ENCODE measurements at regions not wholly inside any gene's neighbourhood (a gene's known extent, or its start where the extent isn't known, plus 50 kb on each side); places are given as distances from the start of the nearest gene placed in this dataset.

DNA sequence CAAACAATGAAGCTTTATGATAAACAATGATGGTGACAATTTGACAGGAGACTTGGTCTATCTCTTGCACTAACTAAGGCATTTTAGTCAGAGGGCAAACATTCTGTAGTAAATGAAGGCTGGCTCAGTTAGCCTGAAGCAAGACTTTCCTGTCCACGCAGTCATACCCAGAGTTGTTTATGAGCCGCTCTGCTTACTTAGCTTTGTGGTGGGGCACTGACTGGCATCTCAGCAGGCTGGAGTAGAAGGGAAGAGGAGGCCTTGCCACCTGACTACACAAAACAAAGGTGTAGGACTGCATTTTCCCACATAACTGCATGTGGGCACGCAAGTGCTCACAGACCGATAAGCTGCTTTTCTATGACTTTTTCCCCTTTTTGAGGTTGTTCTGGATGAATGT lies 133.7 kb upstream of the EPB41L4A start:
- H2BK12ac ChIP-seq (ENCODE audit: low read length): no peak overlapping the region
- WGBS (ENCODE audit: extremely low coverage, insufficient coverage, insufficient read length): no CpG with 5 or more reads among the region's 4 CpGs

DNA sequence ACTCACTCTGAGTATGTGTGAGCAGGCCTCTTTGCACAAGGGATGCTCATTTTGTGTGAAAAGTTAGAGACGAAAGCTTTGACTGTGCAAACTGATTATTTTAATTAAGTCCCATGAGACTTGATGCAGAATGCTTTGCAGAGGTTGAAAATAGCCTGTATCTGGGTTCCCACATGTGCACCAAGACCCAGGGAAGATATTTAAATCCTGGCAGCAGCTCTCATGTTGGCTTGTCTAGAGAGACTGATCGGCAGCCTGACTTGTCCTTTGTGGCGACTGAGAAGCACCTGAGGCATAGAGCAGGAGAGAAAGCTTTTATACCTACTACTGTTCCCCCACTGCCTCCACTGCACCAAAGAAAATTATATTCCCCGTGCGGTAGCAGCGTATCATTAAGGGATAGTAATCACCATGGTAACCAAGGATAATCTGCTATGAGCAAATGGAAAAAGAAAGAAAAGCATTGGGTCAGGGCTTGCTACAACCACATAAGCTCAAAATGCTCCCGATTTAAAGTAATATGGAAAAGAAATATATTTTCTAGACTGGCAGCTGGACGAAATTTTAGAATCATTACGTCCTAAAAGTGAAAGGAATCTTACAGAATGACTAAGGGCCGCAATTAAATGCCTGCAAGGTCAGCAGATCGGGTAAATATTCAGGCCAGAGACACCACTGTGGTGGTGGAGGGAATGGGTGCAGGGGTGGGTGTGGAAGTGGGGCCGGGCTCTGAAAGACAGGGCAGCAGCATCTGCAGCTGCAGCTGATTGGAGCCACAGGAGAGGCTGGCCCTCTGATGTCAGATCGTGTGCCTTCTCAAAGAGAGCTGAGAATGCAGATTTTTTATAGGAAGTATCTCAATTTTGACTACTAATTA lies 135.3 kb upstream of the EPB41L4A start:
- Histone ChIP-seq H3K4ac (ENCODE audit: low read depth, low read length) (no peak overlapping the region), H2BK12ac (ENCODE audit: low read length) (no peak overlapping the region), H3K79me1 (ENCODE audit: low read length) (no peaks in the 10 kb centered on the region), H3K23ac (ENCODE audit: low read length) (no peak overlapping the region), H3K9me3 (ENCODE audit: insufficient read depth, low read depth, low read length) (peaks cover 3% of the 10 kb centered on the region), H3K9ac (ENCODE audit: low read length) (no peak overlapping the region), H3K27me3 (ENCODE audit: insufficient read depth, low read length) (no peaks in the 10 kb centered on the region), H3K4me1 (ENCODE audit: control insufficient read depth in 1 of 2, insufficient read depth in 2 of 2, low read length in 2 of 2) (no peaks in the 10 kb centered on the region), H4K8ac (ENCODE audit: low read depth, low read length) (no peak overlapping the region), H2BK120ac (ENCODE audit: insufficient read depth, low read length, poor library complexity) (no peak overlapping the region), H3K4me3 (ENCODE audit: low read depth, low read length) (no peak overlapping the region), H3K4me2 (ENCODE audit: low read length) (no peak overlapping the region), H4K12ac (ENCODE audit: low read depth, low read length) (no peak overlapping the region), H3K14ac (ENCODE audit: low read length) (no peak overlapping the region), H2AK5ac (ENCODE audit: low read length) (no peak overlapping the region), H3K79me2 (ENCODE audit: control insufficient read depth, insufficient read depth, low read length, poor library complexity) (no peaks in the 10 kb centered on the region), H3K18ac (ENCODE audit: low read length) (no peak overlapping the region), H3K27ac (ENCODE audit: low read depth, low read length) (no peak overlapping the region), H3K36me3 (ENCODE audit: control insufficient read depth in 1 of 2, insufficient read depth in 2 of 2, low read length in 2 of 2) (no peaks in the 10 kb centered on the region), H2BK5ac (ENCODE audit: low read depth, low read length, poor library complexity) (no peak overlapping the region), H2AFZ (ENCODE audit: insufficient read depth, low read length, poor library complexity) (no peak overlapping the region), H4K91ac (ENCODE audit: low read depth, low read length) (no peak overlapping the region)
- no CpG with 5 or more reads among the region's 13 CpGs for WGBS (ENCODE audit: extremely low coverage, insufficient coverage, insufficient read length)
- no peak for DNase-seq

More for the DNA sequence above, 133.7 kb upstream of the EPB41L4A start:
- H3K79me2 ChIP-seq (ENCODE audit: control insufficient read depth, insufficient read depth, low read length, poor library complexity): no peaks in the 10 kb centered on the region
- no peak overlapping the region for H3K23ac ChIP-seq (ENCODE audit: low read length)
- H2AFZ ChIP-seq (ENCODE audit: insufficient read depth, low read length, poor library complexity): no peak overlapping the region
- H3K36me3 ChIP-seq (ENCODE audit: control insufficient read depth in 1 of 2, insufficient read depth in 2 of 2, low read length in 2 of 2): no peaks in the 10 kb centered on the region
- no peak overlapping the region for H2AK5ac ChIP-seq (ENCODE audit: low read length)
- no peak overlapping the region for H3K9ac ChIP-seq (ENCODE audit: low read length)
- H3K4me2 ChIP-seq (ENCODE audit: low read length): no peak overlapping the region
- no peak overlapping the region for H3K4me3 ChIP-seq (ENCODE audit: low read depth, low read length)
- H3K27me3 ChIP-seq (ENCODE audit: insufficient read depth, low read length): no peaks in the 10 kb centered on the region
- no peak overlapping the region for H4K8ac ChIP-seq (ENCODE audit: low read depth, low read length)
- no peak overlapping the region for H4K12ac ChIP-seq (ENCODE audit: low read depth, low read length)
- no peak overlapping the region for H2BK5ac ChIP-seq (ENCODE audit: low read depth, low read length, poor library complexity)
- H2BK120ac ChIP-seq (ENCODE audit: insufficient read depth, low read length, poor library complexity): no peak overlapping the region
- H3K18ac ChIP-seq (ENCODE audit: low read length): no peak overlapping the region
- H4K91ac ChIP-seq (ENCODE audit: low read depth, low read length): no peak overlapping the region
- H3K9me3 ChIP-seq (ENCODE audit: insufficient read depth, low read depth, low read length): peaks cover 3% of the 10 kb centered on the region
- H3K4me1 ChIP-seq (ENCODE audit: control insufficient read depth in 1 of 2, insufficient read depth in 2 of 2, low read length in 2 of 2): no peaks in the 10 kb centered on the region
- no peak for DNase-seq
- no peak overlapping the region for H3K4ac ChIP-seq (ENCODE audit: low read depth, low read length)
- no peak overlapping the region for H3K27ac ChIP-seq (ENCODE audit: low read depth, low read length)
- H3K79me1 ChIP-seq (ENCODE audit: low read length): no peaks in the 10 kb centered on the region
- H3K14ac ChIP-seq (ENCODE audit: low read length): no peak overlapping the region

DNA sequence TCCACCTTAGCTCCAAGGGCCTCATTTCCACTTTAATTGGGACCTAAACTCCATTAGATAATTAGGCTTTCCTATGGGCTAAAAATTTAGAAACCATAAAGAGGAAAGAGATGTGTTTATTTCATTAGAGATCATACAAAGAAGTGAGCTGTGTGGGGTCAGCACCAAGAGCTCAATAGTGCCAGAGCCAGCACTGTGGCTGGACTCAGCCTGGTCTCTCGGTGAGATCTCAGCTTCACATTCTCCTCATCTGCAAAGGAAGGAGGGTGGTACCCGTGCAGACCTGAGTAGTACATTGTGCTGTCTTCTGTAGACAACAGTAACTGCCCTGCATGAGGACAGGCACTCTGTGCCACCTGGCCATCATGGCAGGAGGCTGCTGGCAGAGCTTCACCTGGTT lies 136.1 kb upstream of the EPB41L4A start:
- Histone ChIP-seq H2BK120ac (ENCODE audit: insufficient read depth, low read length, poor library complexity) (no peak overlapping the region), H3K27ac (ENCODE audit: low read depth, low read length) (no peak overlapping the region), H3K4me2 (ENCODE audit: low read length) (no peak overlapping the region), H3K23ac (ENCODE audit: low read length) (no peak overlapping the region), H3K4me1 (ENCODE audit: control insufficient read depth in 1 of 2, insufficient read depth in 2 of 2, low read length in 2 of 2) (no peaks in the 10 kb centered on the region), H2BK5ac (ENCODE audit: low read depth, low read length, poor library complexity) (no peak overlapping the region), H3K4ac (ENCODE audit: low read depth, low read length) (no peak overlapping the region), H4K8ac (ENCODE audit: low read depth, low read length) (no peak overlapping the region), H3K14ac (ENCODE audit: low read length) (no peak overlapping the region), H2AFZ (ENCODE audit: insufficient read depth, low read length, poor library complexity) (no peak overlapping the region), H3K4me3 (ENCODE audit: low read depth, low read length) (no peak overlapping the region), H3K36me3 (ENCODE audit: control insufficient read depth in 1 of 2, insufficient read depth in 2 of 2, low read length in 2 of 2) (no peaks in the 10 kb centered on the region), H3K27me3 (ENCODE audit: insufficient read depth, low read length) (no peaks in the 10 kb centered on the region), H2BK12ac (ENCODE audit: low read length) (no peak overlapping the region), H2AK5ac (ENCODE audit: low read length) (no peak overlapping the region), H4K12ac (ENCODE audit: low read depth, low read length) (no peak overlapping the region), H3K9ac (ENCODE audit: low read length) (no peak overlapping the region), H3K18ac (ENCODE audit: low read length) (no peak overlapping the region), H3K79me1 (ENCODE audit: low read length) (no peaks in the 10 kb centered on the region), H4K91ac (ENCODE audit: low read depth, low read length) (no peak overlapping the region), H3K9me3 (ENCODE audit: insufficient read depth, low read depth, low read length) (peaks cover 3% of the 10 kb centered on the region), H3K79me2 (ENCODE audit: control insufficient read depth, insufficient read depth, low read length, poor library complexity) (no peaks in the 10 kb centered on the region)
- no CpG with 5 or more reads among the region's 2 CpGs for WGBS (ENCODE audit: extremely low coverage, insufficient coverage, insufficient read length)
- DNase-seq: no peak

DNA sequence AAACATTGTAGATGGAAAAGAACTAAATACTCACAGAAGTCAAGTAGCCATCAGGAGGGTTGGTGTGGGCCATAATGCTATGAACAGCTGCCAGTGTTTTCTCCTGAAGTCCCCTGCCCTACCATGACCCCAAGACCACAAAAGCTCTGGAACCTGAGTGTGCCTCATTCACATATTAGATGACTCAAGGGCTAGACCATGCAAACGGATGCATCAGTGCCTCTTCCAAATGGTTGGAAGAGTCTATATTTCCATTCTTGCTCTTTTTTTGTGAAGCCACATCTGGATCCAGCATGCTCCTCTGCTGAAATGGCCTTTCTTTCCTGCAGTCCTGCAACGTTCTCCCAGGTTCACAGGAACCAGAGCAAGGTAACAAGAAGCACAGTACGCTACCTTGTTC lies 136.6 kb upstream of the EPB41L4A start:
- no CpG with 5 or more reads among the region's 3 CpGs for WGBS (ENCODE audit: extremely low coverage, insufficient coverage, insufficient read length)
- no peak for DNase-seq

More for the DNA sequence above, 136.6 kb upstream of the EPB41L4A start:
- Histone ChIP-seq H4K8ac (ENCODE audit: low read depth, low read length) (no peak overlapping the region), H3K18ac (ENCODE audit: low read length) (no peak overlapping the region), H3K23ac (ENCODE audit: low read length) (no peak overlapping the region), H2AK5ac (ENCODE audit: low read length) (no peak overlapping the region), H3K4me3 (ENCODE audit: low read depth, low read length) (no peak overlapping the region), H3K27ac (ENCODE audit: low read depth, low read length) (no peak overlapping the region), H3K36me3 (ENCODE audit: control insufficient read depth in 1 of 2, insufficient read depth in 2 of 2, low read length in 2 of 2) (no peaks in the 10 kb centered on the region), H4K91ac (ENCODE audit: low read depth, low read length) (no peak overlapping the region), H3K4me1 (ENCODE audit: control insufficient read depth in 1 of 2, insufficient read depth in 2 of 2, low read length in 2 of 2) (no peaks in the 10 kb centered on the region), H2BK5ac (ENCODE audit: low read depth, low read length, poor library complexity) (no peak overlapping the region), H3K9me3 (ENCODE audit: insufficient read depth, low read depth, low read length) (peaks cover 3% of the 10 kb centered on the region), H3K79me1 (ENCODE audit: low read length) (no peaks in the 10 kb centered on the region), H2AFZ (ENCODE audit: insufficient read depth, low read length, poor library complexity) (no peak overlapping the region), H3K9ac (ENCODE audit: low read length) (no peak overlapping the region), H3K14ac (ENCODE audit: low read length) (no peak overlapping the region), H4K12ac (ENCODE audit: low read depth, low read length) (no peak overlapping the region), H2BK12ac (ENCODE audit: low read length) (no peak overlapping the region), H2BK120ac (ENCODE audit: insufficient read depth, low read length, poor library complexity) (no peak overlapping the region), H3K4ac (ENCODE audit: low read depth, low read length) (no peak overlapping the region), H3K79me2 (ENCODE audit: control insufficient read depth, insufficient read depth, low read length, poor library complexity) (no peaks in the 10 kb centered on the region), H3K4me2 (ENCODE audit: low read length) (no peak overlapping the region), H3K27me3 (ENCODE audit: insufficient read depth, low read length) (no peaks in the 10 kb centered on the region)
